ENCODE measurements at regions not wholly inside any gene's neighbourhood (a gene's known extent, or its start where the extent isn't known, plus 50 kb on each side); places are given as distances from the start of the nearest gene placed in this dataset.

- POLR2A ChIA-PET, result no interaction called here
- DNase-seq, result no peak
- CTCF ChIA-PET, result no interaction called here
- Mint-ChIP-seq H3K4me1 (no peaks in the 10 kb centered on the region), H3K9me3 (no peaks in the 10 kb centered on the region), H3K4me3 (no peak overlapping the region), H3K27me3 (peaks cover 2% of the 10 kb centered on the region), H3K27ac (no peak overlapping the region), H3K36me3 (ENCODE audit: low read depth) (no peaks in the 10 kb centered on the region)
- TF ChIP-seq CTCF (IDR thresholded peaks at IDR 0.05), result no peak
- intact Hi-C loops (cut with micrococcal nuclease), result no loop called here
- ATAC-seq (ENCODE audit: low read depth), result no peak
Observed at GRCh38 chr17:33494151-33494550, 201.1 kb upstream of the ASIC2 start.

- no peaks in the 10 kb centered on the region for H3K4me1 Mint-ChIP-seq
- H3K36me3 Mint-ChIP-seq (ENCODE audit: low read depth), result no peaks in the 10 kb centered on the region
- DNase-seq (no peak), ATAC-seq (ENCODE audit: low read depth) (no peak)
- H3K9me3 Mint-ChIP-seq, result no peaks in the 10 kb centered on the region
- intact Hi-C loops (cut with micrococcal nuclease), result no loop called here
- ChIA-PET CTCF (no interaction called here), POLR2A (no interaction called here)
- H3K27ac Mint-ChIP-seq, result no peak overlapping the region
- H3K4me3 Mint-ChIP-seq, result no peak overlapping the region
- TF ChIP-seq CTCF (IDR thresholded peaks at IDR 0.05), result no peak
- no peaks in the 10 kb centered on the region for H3K27me3 Mint-ChIP-seq
Observed at GRCh38 chr17:33497623-33498022, 204.5 kb upstream of the ASIC2 start.

DNA sequence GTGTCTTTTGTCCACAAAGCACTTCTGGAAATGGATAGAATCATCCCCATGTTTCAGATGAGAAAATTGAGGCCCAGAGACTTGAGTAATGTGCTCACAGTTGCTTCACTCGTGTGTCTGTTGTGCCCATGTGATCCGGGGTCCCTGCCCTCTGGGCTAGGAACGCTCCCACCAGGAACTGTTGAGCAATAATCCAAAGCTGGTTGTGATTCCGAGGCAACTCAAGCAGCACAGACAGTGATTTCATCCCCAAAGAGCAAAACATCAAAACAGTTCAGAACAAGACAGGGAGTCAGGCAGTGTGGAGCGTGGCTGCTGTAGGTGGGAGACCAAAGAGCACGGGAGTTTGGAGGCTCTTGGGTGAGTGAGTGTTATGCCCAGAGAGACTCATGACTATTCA is 205.0 kb upstream of the ASIC2 start:
- Mint-ChIP-seq H3K4me3 (no peak overlapping the region), H3K36me3 (ENCODE audit: low read depth) (no peaks in the 10 kb centered on the region), H3K4me1 (no peaks in the 10 kb centered on the region), H3K27ac (no peak overlapping the region), H3K9me3 (no peaks in the 10 kb centered on the region), H3K27me3 (no peaks in the 10 kb centered on the region)
- intact Hi-C loops (cut with micrococcal nuclease), result no loop called here
- CTCF ChIA-PET, result no interaction called here
- ATAC-seq (ENCODE audit: low read depth) (no peak), DNase-seq (no peak)
- TF ChIP-seq CTCF (IDR thresholded peaks at IDR 0.05), result no peak
- POLR2A ChIA-PET, result no interaction called here

DNA sequence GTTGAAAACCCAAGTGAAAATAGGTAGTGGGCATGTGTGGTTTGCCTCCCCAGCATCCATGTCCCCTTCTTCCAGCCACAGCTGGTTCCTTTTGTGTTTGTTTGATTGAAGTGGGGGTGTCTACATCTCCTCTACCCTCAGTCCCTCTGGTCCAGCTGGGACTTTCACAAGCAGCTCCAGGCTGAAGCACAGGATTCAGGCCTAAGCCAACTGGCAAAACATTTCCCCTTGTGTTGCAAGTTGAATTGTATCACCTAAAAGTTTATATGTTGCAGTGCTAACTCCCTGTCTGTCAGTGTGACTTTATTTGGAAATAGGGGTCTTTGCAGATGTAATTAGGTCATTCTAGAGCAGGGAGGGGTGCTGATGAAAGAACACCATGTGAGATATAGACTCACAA is 205.9 kb upstream of the ASIC2 start:
- Mint-ChIP-seq H3K36me3 (ENCODE audit: low read depth) (no peaks in the 10 kb centered on the region), H3K4me3 (no peak overlapping the region), H3K9me3 (no peaks in the 10 kb centered on the region), H3K27me3 (peaks cover under 1% of the 10 kb centered on the region), H3K27ac (no peak overlapping the region), H3K4me1 (no peaks in the 10 kb centered on the region)
- no peak for TF ChIP-seq CTCF (IDR thresholded peaks at IDR 0.05)
- intact Hi-C loops (cut with micrococcal nuclease), result no loop called here
- ChIA-PET CTCF (no interaction called here), POLR2A (no interaction called here)
- no peak for ATAC-seq (ENCODE audit: low read depth)
- no peak for DNase-seq

- DNase-seq, result no peak
- no peaks in the 10 kb centered on the region for H3K36me3 Mint-ChIP-seq (ENCODE audit: low read depth)
- intact Hi-C loops (cut with micrococcal nuclease), result no loop called here
- H3K27ac Mint-ChIP-seq, result no peak overlapping the region
- peaks cover 5% of the 10 kb centered on the region for H3K27me3 Mint-ChIP-seq
- no peak for ATAC-seq (ENCODE audit: low read depth)
- no peak for TF ChIP-seq CTCF (IDR thresholded peaks at IDR 0.05)
- no peaks in the 10 kb centered on the region for H3K9me3 Mint-ChIP-seq
- POLR2A ChIA-PET, result no interaction called here
- no peak overlapping the region for H3K4me3 Mint-ChIP-seq
- CTCF ChIA-PET, result no interaction called here
- H3K4me1 Mint-ChIP-seq, result no peaks in the 10 kb centered on the region
Observed at GRCh38 chr17:33500151-33500550, 207.1 kb upstream of the ASIC2 start.

Measured in activated B cell treated with CpG ODN at 0.5 μM for 24 hours (primary cell).